MG63 (cell line): ENCODE measurements at regions not wholly inside any gene's neighbourhood (a gene's known extent, or its start where the extent isn't known, plus 50 kb on each side); places are given as distances from the start of the nearest gene placed in this dataset.

Source experiments
- DNase-seq: peaks from one replicate; pipeline ENCODE4 v3.0.0-alpha.2; 2020
- H3K27me3 ChIP-seq: fragments of 250-450 bp; sonication (Bioruptor Pico); 2 replicates; pipeline ENCODE4 v1.5.1; 2020; ENCODE audit warnings: mild to moderate bottlenecking, moderate library complexity
- H3K36me3 ChIP-seq: fragments of 250-450 bp; sonication (Bioruptor Pico); 2 replicates; pipeline ENCODE4 v1.5.1; 2020; ENCODE audit warnings: mild to moderate bottlenecking, moderate library complexity
- H3K4me3 ChIP-seq: fragments of 250-450 bp; sonication (Bioruptor Pico); 2 replicates; pipeline ENCODE4 v1.5.1; 2020; ENCODE audit warnings: mild to moderate bottlenecking, moderate library complexity
- H3K9me3 ChIP-seq: fragments of 250-450 bp; sonication (Bioruptor Pico); 2 replicates; pipeline ENCODE4 v1.5.1; 2020; ENCODE audit warnings: mild to moderate bottlenecking, moderate library complexity

DNA sequence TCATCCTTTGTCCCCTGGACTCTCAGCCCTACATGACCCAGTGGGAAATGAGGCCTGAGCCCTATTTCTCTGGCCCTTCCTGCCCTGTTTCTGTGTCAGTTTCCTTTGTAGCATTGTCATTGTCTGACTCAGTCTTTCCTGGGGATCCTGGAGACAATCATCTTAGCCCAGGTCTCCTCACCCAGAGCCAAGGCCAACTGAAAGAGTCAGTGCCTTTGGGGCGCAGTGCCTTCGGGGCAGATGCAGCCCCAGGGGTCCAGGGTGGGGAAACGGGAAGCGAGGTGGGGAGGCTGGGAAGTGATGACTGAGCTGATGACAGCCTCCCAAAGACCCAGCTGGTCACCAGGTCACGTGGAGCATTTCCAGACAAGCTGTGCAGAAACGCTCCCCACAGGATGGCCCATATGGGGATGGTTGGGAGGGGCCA lies 93.3 kb upstream of the SULF2 start:
- DNase-seq: peak; percentile 33
- Histone ChIP-seq H3K9me3 (no peaks in the 10 kb centered on the region), H3K36me3 (no peaks in the 10 kb centered on the region), H3K27me3 (no peaks in the 10 kb centered on the region; the same call in 1 of the 2 replicates), H3K4me3 (no peak overlapping the region)

GRCh38 chr20:47876311-47877088 lies 91.2 kb upstream of the SULF2 start:
- no peaks in the 10 kb centered on the region for H3K9me3 ChIP-seq

GRCh38 chr20:47875297-47876025 lies 90.2 kb upstream of the SULF2 start:
- H3K9me3 ChIP-seq: no peaks in the 10 kb centered on the region
- no peak for DNase-seq
- H3K4me3 ChIP-seq: no peak overlapping the region

More at GRCh38 chr20:47876311-47877088, 91.2 kb upstream of the SULF2 start:
- H3K36me3 ChIP-seq: no peaks in the 10 kb centered on the region
- H3K4me3 ChIP-seq: no peak overlapping the region
- DNase-seq: no peak
- H3K27me3 ChIP-seq: no peaks in the 10 kb centered on the region

GRCh38 chr20:47872341-47872740 lies 87.1 kb upstream of the SULF2 start:
- Histone ChIP-seq H3K4me3 (no peak overlapping the region), H3K27me3 (no peaks in the 10 kb centered on the region), H3K9me3 (no peaks in the 10 kb centered on the region), H3K36me3 (no peaks in the 10 kb centered on the region)
- DNase-seq: no peak

More at GRCh38 chr20:47875297-47876025, 90.2 kb upstream of the SULF2 start:
- no peaks in the 10 kb centered on the region for H3K27me3 ChIP-seq
- H3K36me3 ChIP-seq: no peaks in the 10 kb centered on the region

GRCh38 chr20:47870475-47870874 lies 85.2 kb upstream of the SULF2 start:
- Histone ChIP-seq H3K4me3 (no peak overlapping the region), H3K9me3 (no peaks in the 10 kb centered on the region), H3K27me3 (peaks cover 7% of the 10 kb centered on the region; the same call in 1 of the 2 replicates), H3K36me3 (no peaks in the 10 kb centered on the region)
- no peak for DNase-seq

GRCh38 chr20:47868744-47869143 lies 83.5 kb upstream of the SULF2 start:
- Histone ChIP-seq H3K36me3 (no peaks in the 10 kb centered on the region), H3K9me3 (no peaks in the 10 kb centered on the region), H3K27me3 (peaks cover 8% of the 10 kb centered on the region), H3K4me3 (no peak overlapping the region)
- no peak for DNase-seq

- DNase-seq: no peak
- no peak overlapping the region for H3K4me3 ChIP-seq
- no peaks in the 10 kb centered on the region for H3K36me3 ChIP-seq
- peaks cover 8% of the 10 kb centered on the region for H3K27me3 ChIP-seq
- H3K9me3 ChIP-seq: no peaks in the 10 kb centered on the region
Measured at GRCh38 chr20:47868236-47868635, 83.0 kb upstream of the SULF2 start.

DNA sequence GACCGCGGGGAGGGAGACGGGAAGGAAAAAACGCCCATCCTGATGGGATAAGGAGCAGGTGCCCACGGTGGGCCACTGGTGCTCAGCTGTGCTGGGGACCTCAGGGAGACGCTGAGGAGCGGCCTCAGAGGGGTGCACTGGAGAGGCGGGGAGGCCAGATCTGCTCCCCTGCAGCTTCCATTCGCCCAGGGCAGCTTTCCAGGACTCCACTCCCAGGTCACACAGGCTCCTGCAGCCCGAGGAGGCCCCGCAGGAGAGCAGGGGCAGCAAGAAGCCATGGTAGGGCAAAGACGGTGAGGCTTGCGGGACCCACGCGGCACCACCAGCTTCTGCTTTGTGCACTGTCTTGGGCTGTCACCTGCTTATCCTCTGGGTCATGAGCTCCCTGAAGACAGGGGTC lies 82.5 kb upstream of the SULF2 start:
- no peak for DNase-seq
- Histone ChIP-seq H3K9me3 (no peaks in the 10 kb centered on the region), H3K27me3 (peaks cover 10% of the 10 kb centered on the region), H3K4me3 (no peak overlapping the region), H3K36me3 (no peaks in the 10 kb centered on the region)

- Histone ChIP-seq H3K9me3 (no peaks in the 10 kb centered on the region), H3K36me3 (no peaks in the 10 kb centered on the region), H3K27me3 (peaks cover 11% of the 10 kb centered on the region), H3K4me3 (no peak overlapping the region)
- DNase-seq: no peak
Measured at GRCh38 chr20:47866480-47866879, 81.2 kb upstream of the SULF2 start.

DNA sequence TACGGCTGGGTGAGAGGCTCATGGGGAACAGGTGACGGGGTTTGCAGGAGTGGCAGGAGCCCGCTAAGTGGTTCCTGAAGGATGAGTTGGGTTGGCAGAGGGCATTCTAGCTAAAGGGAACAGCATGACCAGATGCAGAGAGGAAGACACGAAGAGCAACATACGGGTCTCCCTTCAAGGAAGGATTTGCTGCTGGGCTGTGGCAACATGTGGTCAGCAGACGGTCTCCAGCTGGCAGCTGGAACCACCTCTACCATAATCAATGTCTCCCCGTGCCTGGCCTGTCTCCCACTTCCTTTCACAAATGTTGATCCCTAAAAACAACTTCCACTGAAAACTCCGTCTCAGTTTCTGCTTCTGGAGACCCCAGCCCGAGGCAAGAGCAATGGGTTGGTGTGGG lies 80.6 kb upstream of the SULF2 start:
- H3K4me3 ChIP-seq: no peak overlapping the region
- no peaks in the 10 kb centered on the region for H3K36me3 ChIP-seq
- peaks cover 11% of the 10 kb centered on the region for H3K27me3 ChIP-seq
- H3K9me3 ChIP-seq: no peaks in the 10 kb centered on the region
- no peak for DNase-seq

- no peak for DNase-seq
- Histone ChIP-seq H3K27me3 (peaks cover 11% of the 10 kb centered on the region), H3K36me3 (no peaks in the 10 kb centered on the region), H3K9me3 (no peaks in the 10 kb centered on the region), H3K4me3 (no peak overlapping the region)
Measured at GRCh38 chr20:47865451-47865850, 80.2 kb upstream of the SULF2 start.

GRCh38 chr20:47863981-47864380 lies 78.7 kb upstream of the SULF2 start:
- Histone ChIP-seq H3K36me3 (no peaks in the 10 kb centered on the region), H3K9me3 (no peaks in the 10 kb centered on the region), H3K4me3 (no peak overlapping the region), H3K27me3 (peaks cover 11% of the 10 kb centered on the region)
- DNase-seq: no peak

- no peaks in the 10 kb centered on the region for H3K36me3 ChIP-seq
- H3K27me3 ChIP-seq: peaks cover 11% of the 10 kb centered on the region
- no peak overlapping the region for H3K4me3 ChIP-seq
- no peak for DNase-seq
- no peaks in the 10 kb centered on the region for H3K9me3 ChIP-seq
Measured at GRCh38 chr20:47863315-47863965, 78.2 kb upstream of the SULF2 start.

DNA sequence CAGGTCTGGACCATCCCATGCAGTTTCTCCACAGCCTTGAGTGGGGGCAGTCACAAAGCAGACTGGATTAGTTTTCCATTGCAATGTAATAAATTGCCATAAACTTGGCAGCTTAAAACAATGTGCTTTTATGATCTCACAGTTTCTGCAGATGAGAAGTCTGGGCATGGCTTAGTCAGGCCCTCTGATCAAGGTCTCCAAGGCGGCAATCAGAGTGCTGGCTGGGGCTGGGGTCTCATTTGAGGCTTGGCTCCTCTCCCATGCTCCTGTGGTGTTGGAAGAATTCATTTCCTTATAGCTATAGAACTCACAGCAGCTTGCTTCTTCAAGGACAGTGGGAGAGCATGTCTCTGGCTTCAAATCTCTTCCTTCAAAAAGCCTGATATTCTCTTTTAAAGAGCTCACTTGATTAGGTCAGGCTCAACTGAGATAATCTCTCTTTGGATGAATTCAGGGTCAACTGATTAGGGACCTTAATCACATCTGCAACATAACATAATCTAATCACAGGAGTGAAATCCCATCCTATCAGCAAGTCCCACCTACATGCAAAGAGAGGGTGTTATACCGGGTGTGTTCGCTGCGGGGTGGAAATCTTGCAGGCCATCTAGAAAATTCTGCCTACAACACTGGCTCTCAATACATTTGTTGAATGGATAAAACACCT lies 77.4 kb upstream of the SULF2 start:
- no peak overlapping the region for H3K4me3 ChIP-seq

GRCh38 chr20:47861116-47861515 lies 75.8 kb upstream of the SULF2 start:
- Histone ChIP-seq H3K27me3 (peaks cover 10% of the 10 kb centered on the region), H3K36me3 (no peaks in the 10 kb centered on the region), H3K9me3 (no peaks in the 10 kb centered on the region), H3K4me3 (no peak overlapping the region)
- no peak for DNase-seq

More for the DNA sequence above, 77.4 kb upstream of the SULF2 start:
- Histone ChIP-seq H3K9me3 (no peaks in the 10 kb centered on the region), H3K27me3 (peaks cover 11% of the 10 kb centered on the region), H3K36me3 (no peaks in the 10 kb centered on the region)
- DNase-seq: no peak

- Histone ChIP-seq H3K27me3 (peaks cover 2% of the 10 kb centered on the region), H3K9me3 (no peaks in the 10 kb centered on the region), H3K36me3 (no peaks in the 10 kb centered on the region), H3K4me3 (no peak overlapping the region)
- no peak for DNase-seq
Measured at GRCh38 chr20:47860049-47860830, 75.0 kb upstream of the SULF2 start.
